Stimulated activated CD4-positive, alpha-beta T cell treated with anti-CD3 and anti-CD28 coated beads, Interleukin-4, amount 100 ng/mL, for 24 hours (primary cell): ENCODE measurements at regions not wholly inside any gene's neighbourhood (a gene's known extent, or its start where the extent isn't known, plus 50 kb on each side); places are given as distances from the start of the nearest gene placed in this dataset.
"Not testable (repeated sequence)": the region's sequence is repeated elsewhere in the genome, so short reads cannot be mapped to it uniquely, and the experiment has no call there.

Experiments used
- DNase-seq: peaks from one replicate; pipeline ENCODE4 v3.0.0-alpha.2; 2020

GRCh38 chr13:71300602-71301001, 566.4 kb downstream of the DACH1 start:
- no peak for DNase-seq

GRCh38 chr13:71291842-71292146, 575.2 kb downstream of the DACH1 start:
- no peak for DNase-seq

DNA sequence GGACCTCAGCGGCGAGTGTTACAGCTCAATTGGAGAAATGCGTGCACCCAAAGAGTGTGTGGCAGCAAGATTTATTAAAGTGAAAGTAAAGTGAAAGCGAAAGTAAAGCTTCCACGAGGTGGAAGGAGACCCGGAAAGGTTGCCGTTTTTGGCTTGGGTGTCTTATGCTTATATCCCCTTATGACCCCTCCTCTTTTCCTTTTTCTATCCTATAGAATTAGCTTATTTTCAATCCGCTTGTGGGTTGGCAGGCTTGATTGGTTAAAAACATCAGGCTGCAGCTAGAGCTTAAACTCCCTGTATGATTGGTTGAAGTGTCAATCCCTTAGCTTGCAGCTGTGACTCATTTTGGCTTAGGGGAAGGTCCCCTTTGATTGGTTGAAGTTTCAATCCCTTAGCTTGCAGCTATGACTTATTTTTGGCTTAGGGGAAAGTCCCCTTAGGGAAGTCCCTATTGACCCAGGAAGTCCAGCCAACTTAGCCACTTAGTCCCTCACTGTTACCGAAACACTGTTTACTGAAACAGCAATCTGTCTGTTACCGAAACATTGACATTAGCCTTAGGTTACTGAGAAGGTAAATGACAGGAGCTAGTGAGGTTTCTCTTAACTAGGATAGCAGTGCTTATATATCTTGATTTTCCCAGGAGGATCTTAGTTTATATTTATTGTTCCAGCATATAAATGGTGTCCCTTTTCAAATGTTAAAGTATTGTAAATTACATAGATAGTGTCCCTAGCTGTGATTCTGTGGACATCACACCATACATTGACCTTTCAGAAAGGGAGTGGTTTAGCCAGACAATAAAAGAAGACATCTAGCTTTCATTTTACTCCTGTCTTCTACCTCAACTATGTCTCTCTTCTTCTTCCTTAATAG, 575.8 kb downstream of the DACH1 start:
- peak; percentile 47 for DNase-seq

DNA sequence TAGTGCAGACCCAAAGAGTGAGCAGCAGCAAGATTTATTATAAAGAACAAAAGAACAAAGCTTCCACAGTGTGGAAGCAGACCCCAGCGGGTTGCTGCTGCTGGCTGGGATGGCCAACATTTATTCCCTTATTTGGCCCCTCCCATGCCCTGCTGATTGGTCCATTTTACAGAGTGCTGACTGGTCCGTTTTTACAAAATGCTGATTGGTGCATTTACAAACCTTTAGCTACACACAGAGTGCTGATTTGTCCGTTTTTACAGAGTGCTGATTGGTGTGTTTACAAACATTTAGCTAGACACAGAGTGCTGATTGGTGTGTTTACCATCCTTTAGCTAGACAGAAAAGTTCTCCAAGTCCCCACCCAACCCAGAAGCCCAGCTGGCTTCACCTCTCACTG, 577.0 kb downstream of the DACH1 start:
- DNase-seq, result not testable (repeated sequence)

GRCh38 chr13:71285700-71286099, 581.3 kb downstream of the DACH1 start:
- DNase-seq, result no peak

- no peak for DNase-seq
Measured at GRCh38 chr13:71278512-71278911, 588.5 kb downstream of the DACH1 start.

DNA sequence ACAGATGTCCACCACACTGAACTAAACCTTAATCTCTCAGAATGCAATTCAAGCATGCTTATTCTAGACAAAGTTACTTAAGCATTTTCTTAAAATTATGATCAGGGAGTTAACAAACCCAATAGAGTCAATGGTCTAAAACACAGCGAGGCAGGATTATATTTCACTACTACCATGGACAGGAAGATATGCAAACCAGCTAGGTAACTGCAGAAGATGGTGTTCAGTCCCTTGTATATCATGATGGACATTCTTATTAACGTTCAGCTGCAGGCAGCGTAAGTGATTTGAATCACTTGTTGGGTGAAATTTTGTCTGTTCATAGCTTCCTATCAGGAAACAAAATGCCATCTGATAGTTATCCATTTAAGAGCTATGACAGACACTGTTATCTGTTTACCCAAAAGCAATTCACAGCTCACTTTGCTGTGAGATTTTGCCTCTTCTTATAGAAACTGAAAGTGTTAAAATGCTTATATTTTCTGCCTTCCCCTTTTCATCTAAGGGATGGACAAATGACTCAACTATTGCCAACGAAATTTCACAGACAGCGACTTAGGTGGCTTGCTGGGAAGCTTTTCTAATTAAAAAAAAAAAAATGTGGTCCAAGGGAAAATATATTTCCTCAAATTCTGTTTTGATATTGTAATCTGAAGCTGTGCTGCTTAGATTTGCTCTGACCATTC, 591.9 kb downstream of the DACH1 start:
- DNase-seq, result no peak

DNA sequence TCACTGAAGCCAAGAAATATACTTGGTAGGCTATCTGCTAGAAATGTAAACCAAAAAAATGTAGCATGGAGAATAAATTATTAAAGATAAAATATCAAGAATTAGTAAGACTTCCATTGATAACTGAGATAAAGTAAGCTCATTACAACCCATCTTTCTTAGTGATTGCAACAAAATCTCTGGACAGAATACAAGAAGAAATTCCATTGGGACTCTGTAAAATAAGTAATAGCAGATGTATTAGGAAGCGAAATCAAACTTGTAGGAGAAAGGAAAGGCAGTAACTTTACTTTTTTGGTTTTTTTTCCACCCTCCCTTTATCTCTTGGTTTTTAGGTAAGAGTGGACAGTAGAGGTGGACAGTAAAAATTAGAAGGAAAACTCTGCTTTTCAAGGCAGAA, 605.7 kb downstream of the DACH1 start:
- DNase-seq, result no peak

- DNase-seq, result no peak
Measured at GRCh38 chr13:71260246-71260645, 606.8 kb downstream of the DACH1 start.

DNA sequence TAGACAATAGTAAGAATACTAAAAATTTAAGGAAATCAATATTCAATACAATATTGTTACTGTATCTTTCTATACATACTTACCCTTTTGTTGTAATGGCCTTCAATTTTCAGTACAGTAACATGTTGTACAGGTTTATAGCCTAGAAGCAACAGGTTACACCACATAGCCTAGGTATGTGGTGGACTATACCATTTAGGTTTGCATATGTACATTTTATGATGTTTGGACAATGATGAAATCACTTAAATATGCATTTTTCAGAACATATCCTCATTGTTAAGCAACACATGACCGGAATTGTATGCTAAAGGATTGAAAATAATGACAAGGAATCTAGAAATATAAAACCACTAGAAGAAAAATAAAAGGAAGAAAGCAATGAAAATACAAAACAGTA, 611.4 kb downstream of the DACH1 start:
- DNase-seq, result no peak

DNA sequence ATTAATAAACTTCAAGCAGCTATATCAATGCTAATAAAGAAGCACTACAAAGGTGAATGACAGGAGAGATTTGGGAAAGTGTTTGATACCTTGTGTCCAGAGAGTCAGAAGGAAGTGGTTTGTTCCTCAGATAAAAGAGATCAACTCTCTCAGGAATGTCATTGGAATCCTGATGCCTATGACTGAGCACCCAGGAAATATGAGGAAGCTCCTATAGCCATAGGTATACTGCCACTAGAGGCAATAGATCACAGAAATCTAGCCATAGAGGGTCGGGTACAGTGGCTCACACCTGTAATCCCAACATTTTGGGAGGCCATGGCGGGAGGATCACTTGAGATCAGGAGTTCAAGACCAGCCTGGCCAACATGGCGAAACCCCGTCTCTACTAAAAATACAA, 612.6 kb downstream of the DACH1 start:
- DNase-seq, result no peak

DNA sequence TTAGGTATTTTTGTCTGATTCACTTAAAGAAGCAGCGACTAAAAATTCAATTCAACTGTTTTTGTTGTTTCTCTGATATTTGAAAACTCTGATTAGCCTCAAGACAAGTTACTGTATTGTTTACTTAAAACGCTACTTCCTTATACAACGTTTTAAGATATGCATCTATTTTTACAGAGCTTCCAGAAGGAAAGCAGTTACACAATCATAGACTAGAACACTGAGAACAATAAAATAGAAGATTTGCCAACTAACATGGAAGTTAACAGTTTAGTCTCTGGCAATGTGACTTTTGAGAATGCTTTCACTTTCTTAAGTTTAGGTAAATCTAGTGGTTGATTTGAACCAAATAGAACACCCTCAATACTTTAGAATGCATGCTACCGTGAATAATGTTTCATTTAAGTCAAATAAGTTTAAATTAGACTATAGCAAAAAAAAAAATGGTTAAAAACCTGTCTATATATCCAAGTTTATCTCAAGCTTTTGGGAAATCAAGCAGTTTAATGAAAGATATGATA, 614.8 kb downstream of the DACH1 start:
- DNase-seq, result no peak

DNA sequence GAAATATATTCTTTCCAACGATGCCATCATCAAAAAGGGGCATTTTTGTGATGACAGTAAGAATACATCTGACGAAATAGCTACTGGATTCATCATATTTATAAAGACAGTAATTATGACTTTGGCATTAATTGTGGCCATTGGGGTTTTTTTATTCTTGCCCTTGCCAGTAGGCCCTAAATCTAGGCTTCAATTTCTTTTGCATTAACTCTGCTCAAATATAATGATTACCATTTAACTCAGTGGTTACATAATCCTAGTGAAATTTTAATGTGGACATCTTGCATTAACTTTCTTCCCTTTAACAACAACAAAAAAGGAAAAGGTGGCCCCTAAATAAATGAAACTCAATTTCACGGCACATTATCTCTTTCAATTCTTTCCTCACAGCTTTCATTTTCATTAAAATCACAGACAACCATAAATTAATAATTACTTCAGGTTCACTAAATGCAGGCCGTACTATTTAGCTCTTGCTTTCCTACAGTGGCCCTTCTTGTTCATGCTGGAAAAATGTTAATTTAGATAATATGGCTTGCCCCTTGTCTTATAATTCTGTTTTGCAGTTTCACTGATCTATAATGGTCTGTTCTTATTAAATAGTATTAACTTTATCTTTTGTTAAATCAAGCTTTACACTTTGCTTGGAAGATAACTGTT, 615.6 kb downstream of the DACH1 start:
- no peak for DNase-seq

DNA sequence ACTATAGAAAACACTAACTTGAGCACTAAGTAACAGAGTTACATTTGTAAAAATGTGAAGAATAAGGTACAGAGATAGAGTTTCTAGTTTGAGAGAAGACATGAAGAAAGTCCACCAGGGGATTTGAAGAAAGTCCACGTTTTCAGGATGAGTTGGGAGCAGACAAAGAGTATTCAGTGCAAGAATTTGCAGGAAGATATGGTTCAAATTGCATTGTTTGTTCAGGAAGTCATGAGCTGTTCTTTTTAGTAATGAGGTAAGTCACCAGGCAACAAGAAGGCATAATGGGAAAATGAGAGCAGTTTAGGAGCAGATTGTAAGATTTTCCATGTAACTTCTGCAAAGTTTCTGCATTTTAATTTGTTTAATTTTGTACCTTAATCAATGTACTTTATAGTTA, 618.0 kb downstream of the DACH1 start:
- no peak for DNase-seq

DNA sequence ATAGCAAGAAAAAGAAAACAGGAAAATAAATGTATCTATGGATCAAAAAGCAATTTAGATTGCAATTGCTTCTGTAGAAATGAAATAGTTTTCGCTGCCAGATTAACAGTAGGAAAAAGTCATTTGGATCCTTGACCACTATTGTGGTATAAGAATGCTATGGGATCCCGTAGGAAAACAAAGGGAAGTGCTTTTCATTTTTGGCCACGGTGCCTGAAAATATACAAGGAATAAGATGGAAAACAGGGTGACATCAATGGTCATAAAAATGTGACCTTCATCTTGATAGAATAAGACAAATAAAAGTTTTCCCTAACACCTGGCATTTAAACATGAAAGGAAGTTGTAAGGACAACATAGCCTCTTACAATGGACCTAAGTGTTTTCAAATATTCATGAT, 622.8 kb downstream of the DACH1 start:
- no peak for DNase-seq

- DNase-seq, result no peak
Measured at GRCh38 chr13:71242201-71242600, 624.8 kb downstream of the DACH1 start.

DNA sequence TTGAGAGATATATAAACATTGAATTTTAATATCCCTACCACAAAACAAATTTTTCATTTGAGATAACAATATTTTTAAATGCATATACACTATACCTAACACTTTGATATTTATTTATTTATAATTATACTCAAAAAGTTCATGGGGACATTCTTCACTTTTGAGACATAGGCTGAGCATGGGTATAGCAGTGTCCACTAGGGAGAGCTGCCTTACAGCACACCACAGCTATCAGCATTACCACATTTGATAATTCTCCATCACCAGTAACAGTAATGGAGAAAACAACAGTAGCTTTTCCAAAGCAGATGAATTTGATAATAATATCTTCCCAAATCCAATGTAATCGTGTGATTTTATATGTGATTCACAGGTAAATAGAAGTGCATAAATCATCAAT, 626.1 kb downstream of the DACH1 start:
- no peak for DNase-seq

GRCh38 chr13:71237332-71237731, 629.7 kb downstream of the DACH1 start:
- no peak for DNase-seq

GRCh38 chr13:71219698-71220415, 647.1 kb downstream of the DACH1 start:
- DNase-seq, result no peak

DNA sequence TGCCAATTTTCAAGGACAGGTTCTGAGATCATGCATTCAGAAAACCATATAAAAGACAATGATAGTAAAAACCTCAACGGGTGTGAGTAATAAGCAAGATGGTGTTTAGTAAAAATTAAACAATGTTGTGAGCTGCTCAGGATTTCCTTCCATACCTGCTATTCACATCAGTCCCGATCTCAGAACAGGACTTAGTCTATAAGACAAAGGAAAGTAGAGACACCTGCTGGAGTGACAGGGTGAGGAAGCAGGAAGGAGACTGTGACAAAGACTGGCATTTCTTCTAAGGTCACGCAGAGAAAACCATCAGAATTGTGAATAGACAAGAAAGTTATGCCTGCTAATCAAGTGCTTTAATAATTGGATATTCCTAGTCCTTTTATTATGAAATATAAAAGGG, 648.0 kb downstream of the DACH1 start:
- no peak for DNase-seq

DNA sequence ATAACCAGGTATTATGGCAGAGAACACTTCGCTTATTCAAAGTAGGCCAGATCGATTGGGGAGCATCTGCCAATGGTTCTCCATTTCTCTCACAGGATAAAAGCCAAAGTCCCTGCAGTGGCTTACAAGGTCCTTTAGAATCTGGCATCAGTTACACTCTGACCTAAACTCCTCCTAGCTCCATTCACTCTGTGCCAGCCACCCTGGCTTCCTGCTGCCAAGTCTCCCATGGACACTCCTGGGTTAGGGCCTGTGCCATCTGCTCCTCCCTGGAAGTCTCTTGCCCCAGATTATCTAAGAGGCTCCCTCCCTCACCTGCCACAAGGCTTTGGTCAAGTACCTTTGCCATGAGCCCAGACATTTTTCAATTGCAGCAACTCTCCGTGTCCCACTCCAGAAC, 649.2 kb downstream of the DACH1 start:
- DNase-seq, result no peak

DNA sequence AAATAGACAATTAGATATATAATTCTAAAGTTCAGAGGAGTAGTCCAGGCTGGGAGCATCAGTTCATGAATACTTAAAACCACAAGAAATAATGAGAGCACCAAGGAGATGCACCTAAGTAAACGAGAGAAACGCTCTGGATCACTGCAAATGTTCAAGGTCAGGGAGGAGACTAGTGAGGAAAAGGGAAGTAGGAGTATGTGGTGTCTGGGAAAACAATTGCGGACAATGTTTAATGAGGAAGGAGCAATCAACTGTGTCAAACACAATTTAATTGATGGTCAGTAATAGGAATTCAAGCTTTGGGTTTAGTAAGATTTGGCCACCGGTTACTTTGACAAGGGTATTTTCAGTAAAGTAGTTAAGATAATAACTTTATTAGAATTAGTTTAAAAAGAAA, 652.2 kb downstream of the DACH1 start:
- DNase-seq, result no peak

DNA sequence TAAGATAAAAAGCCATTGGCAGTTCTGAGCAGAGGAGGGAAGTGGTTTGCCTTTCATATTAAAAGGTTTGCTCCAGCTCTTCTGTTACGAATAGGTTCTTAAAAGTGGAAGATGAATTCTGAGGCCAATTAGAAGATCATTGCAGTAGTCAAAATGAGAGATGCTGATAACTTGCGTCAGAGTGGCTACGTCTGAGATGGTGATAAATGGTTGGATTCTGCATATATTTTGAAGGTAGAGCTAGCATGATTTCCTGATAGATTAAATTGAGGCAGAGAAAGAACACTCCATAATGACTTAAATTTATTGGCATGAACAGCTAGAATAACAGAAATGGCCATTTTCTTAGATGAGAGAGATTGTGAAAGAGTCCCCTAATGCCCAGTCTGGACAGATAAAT, 652.6 kb downstream of the DACH1 start:
- DNase-seq, result no peak
